Testis (tissue), 2 donors: ENCODE measurements at regions not wholly inside any gene's neighbourhood (a gene's known extent, or its start where the extent isn't known, plus 50 kb on each side); places are given as distances from the start of the nearest gene placed in this dataset.
"Not testable (repeated sequence)": the region's sequence is repeated elsewhere in the genome, so short reads cannot be mapped to it uniquely, and the experiment has no call there.

ENCODE experiments used
- CTCF ChIP-seq, 3 experiments: fragments of 450-650 bp in 2 of 3; fragments of 200-600 bp in 1 of 3; sonication (generic) in 1 of 3; IDR thresholded peaks; one replicate each; pipeline ENCODE4 v1.5.1; 2016 to 2019; ENCODE audit warnings: antibody characterized with exemption in 3 of 3, mild to moderate bottlenecking in 2 of 3, moderate library complexity in 1 of 3
- POLR2A ChIP-seq: fragments of 450-650 bp; IDR thresholded peaks from one replicate; pipeline ENCODE4 v1.6.1; 2017; ENCODE audit warnings: antibody characterized with exemption, mild to moderate bottlenecking, moderate library complexity

GRCh38 chr17:15877882-15878500 is 66.9 kb upstream of the ADORA2B start:
- TF ChIP-seq POLR2A; CTCF (IDR thresholded peaks at IDR 0.05): not testable (repeated sequence)
